Epithelial cell of esophagus (primary cell): ENCODE measurements at regions not wholly inside any gene's neighbourhood (a gene's known extent, or its start where the extent isn't known, plus 50 kb on each side); places are given as distances from the start of the nearest gene placed in this dataset.

Source experiments
- DNase-seq: peaks from one replicate; pipeline ENCODE4 v3.0.0; 2010; ENCODE audit warnings: low read depth
- H3K4me3 ChIP-seq: 2 replicates; pipeline ENCODE4 v1.5.1; 2011; ENCODE audit warnings: mild to moderate bottlenecking, low read length, control low read depth
- TF ChIP-seq, protein P1 (sequence below): IDR thresholded peaks from 2 replicates; pipeline ENCODE4 v1.5.1; 2011; ENCODE audit warnings: low read depth, mild to moderate bottlenecking, low read length, control low read depth, inconsistent platforms; ENCODE audit not compliant: insufficient read depth; ENCODE audit errors: missing control alignments

- DNase-seq: no peak
- TF ChIP-seq, protein P1, sequence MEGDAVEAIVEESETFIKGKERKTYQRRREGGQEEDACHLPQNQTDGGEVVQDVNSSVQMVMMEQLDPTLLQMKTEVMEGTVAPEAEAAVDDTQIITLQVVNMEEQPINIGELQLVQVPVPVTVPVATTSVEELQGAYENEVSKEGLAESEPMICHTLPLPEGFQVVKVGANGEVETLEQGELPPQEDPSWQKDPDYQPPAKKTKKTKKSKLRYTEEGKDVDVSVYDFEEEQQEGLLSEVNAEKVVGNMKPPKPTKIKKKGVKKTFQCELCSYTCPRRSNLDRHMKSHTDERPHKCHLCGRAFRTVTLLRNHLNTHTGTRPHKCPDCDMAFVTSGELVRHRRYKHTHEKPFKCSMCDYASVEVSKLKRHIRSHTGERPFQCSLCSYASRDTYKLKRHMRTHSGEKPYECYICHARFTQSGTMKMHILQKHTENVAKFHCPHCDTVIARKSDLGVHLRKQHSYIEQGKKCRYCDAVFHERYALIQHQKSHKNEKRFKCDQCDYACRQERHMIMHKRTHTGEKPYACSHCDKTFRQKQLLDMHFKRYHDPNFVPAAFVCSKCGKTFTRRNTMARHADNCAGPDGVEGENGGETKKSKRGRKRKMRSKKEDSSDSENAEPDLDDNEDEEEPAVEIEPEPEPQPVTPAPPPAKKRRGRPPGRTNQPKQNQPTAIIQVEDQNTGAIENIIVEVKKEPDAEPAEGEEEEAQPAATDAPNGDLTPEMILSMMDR: no peak
Measured at GRCh38 chr2:19684516-19684915, 217.3 kb downstream of the TTC32 start.

DNA sequence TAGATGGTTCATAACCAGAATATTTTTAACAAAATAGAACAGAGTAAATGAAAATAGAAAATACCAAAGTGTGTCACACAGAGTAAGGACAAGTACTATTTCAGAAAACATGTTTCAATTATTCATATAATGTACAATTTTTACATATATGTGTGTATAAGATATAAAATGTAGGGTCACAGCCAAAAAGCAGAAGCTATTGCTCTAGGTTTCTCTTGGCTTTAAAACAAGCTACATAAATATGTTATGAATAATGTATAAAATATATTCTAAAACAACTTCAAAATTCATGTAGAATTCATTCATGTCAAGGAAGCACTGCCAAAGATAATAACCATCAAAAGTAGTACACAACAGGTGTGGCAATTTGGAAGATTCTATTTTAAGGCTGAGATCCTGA, 218.2 kb downstream of the TTC32 start:
- H3K4me3 ChIP-seq: no peak overlapping the region
- TF ChIP-seq, protein P1: no peak
- no peak for DNase-seq

More at GRCh38 chr2:19684516-19684915, 217.3 kb downstream of the TTC32 start:
- H3K4me3 ChIP-seq: no peak overlapping the region

- H3K4me3 ChIP-seq: no peak overlapping the region
- peak; percentile 84 for DNase-seq
- TF ChIP-seq, protein P1: no peak
Measured at GRCh38 chr2:19682493-19682892, 219.3 kb downstream of the TTC32 start.

GRCh38 chr2:19677825-19678518, 223.8 kb downstream of the TTC32 start:
- H3K4me3 ChIP-seq: no peak overlapping the region
- TF ChIP-seq, protein P1: no peak
- no peak for DNase-seq

GRCh38 chr2:19677215-19677777, 224.5 kb downstream of the TTC32 start:
- TF ChIP-seq, protein P1: no peak

DNA sequence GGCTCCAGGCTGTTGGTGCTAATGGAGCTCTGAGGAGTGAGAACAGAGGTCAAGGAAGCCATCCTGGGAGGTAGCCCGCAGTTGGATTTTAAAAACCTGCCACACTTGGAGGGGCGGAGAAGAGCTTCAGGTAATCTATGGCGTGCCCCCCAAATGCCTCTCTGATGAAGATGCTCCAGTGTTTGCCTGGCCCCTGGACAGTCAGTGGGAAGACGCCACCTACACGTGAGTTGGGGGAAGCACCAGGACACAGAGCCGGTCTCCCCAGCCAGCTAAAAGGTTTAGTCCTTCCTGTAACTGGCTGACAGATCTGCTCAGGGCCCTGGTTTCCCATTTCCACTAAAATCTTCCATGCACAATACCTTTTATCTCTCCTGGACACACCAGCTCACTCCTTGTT, 225.0 kb downstream of the TTC32 start:
- H3K4me3 ChIP-seq: no peak overlapping the region
- TF ChIP-seq, protein P1: no peak
- no peak for DNase-seq

More at GRCh38 chr2:19677215-19677777, 224.5 kb downstream of the TTC32 start:
- no peak overlapping the region for H3K4me3 ChIP-seq
- DNase-seq: no peak
